HEK293 (cell line): ENCODE measurements at regions not wholly inside any gene's neighbourhood (a gene's known extent, or its start where the extent isn't known, plus 50 kb on each side); places are given as distances from the start of the nearest gene placed in this dataset.

Source experiments
- EGR2 ChIP-seq: fragments of 450-650 bp; formaldehyde crosslinking; IDR thresholded peaks from 2 replicates; pipeline ENCODE4 v1.5.1; 2016; ENCODE audit warnings: low read depth, missing biosample characterization, missing genetic modification characterization
- GLI2 ChIP-seq: fragments of 450-650 bp; formaldehyde crosslinking; IDR thresholded peaks from 2 replicates; pipeline ENCODE4; 2017; ENCODE audit warnings: missing biosample characterization, missing genetic modification characterization, low read depth, borderline replicate concordance
- KLF10 ChIP-seq: fragments of 450-650 bp; IDR thresholded peaks from 2 replicates; pipeline ENCODE4 v1.5.1; 2018; ENCODE audit warnings: missing biosample characterization, mild to moderate bottlenecking, missing genetic modification characterization
- KLF8 ChIP-seq: fragments of 450-650 bp; formaldehyde crosslinking; IDR thresholded peaks from 2 replicates; pipeline ENCODE4 v1.5.1; 2016; ENCODE audit warnings: missing biosample characterization, missing genetic modification characterization
- PRDM2 ChIP-seq: fragments of 450-650 bp; formaldehyde crosslinking; IDR thresholded peaks from 2 replicates; pipeline ENCODE4 v1.5.1; 2016; ENCODE audit warnings: missing biosample characterization, missing genetic modification characterization, borderline replicate concordance
- SP2 ChIP-seq: fragments of 450-650 bp; formaldehyde crosslinking; IDR thresholded peaks from 2 replicates; pipeline ENCODE4 v1.5.1; 2016; ENCODE audit warnings: missing biosample characterization, missing genetic modification characterization
- ZBTB11 ChIP-seq: fragments of 450-650 bp; formaldehyde crosslinking; conservative IDR thresholded peaks from 2 replicates; pipeline ENCODE4 v1.5.1; 2016; ENCODE audit warnings: low read depth, missing biosample characterization, missing genetic modification characterization
- ZFP69B ChIP-seq: fragments of 450-650 bp; formaldehyde crosslinking; IDR thresholded peaks from 2 replicates; pipeline ENCODE4 v1.5.1; 2016; ENCODE audit warnings: missing biosample characterization, missing genetic modification characterization
- ZNF121 ChIP-seq: fragments of 450-650 bp; formaldehyde crosslinking; IDR thresholded peaks from 2 replicates; pipeline ENCODE4 v1.5.1; 2016; ENCODE audit warnings: missing biosample characterization, missing genetic modification characterization
- ZNF341 ChIP-seq: fragments of 450-650 bp; formaldehyde crosslinking; IDR thresholded peaks from 2 replicates; pipeline ENCODE4; 2016; ENCODE audit warnings: low read depth, missing biosample characterization, missing genetic modification characterization
- ZNF513 ChIP-seq: fragments of 450-650 bp; IDR thresholded peaks from 2 replicates; pipeline ENCODE4 v1.5.1; 2018; ENCODE audit warnings: missing biosample characterization, missing genetic modification characterization
- ZNF561 ChIP-seq: fragments of 450-650 bp; IDR thresholded peaks from 2 replicates; pipeline ENCODE4 v1.5.1; 2018; ENCODE audit warnings: missing biosample characterization, missing genetic modification characterization, borderline replicate concordance
- ZNF623 ChIP-seq: fragments of 450-650 bp; formaldehyde crosslinking; IDR thresholded peaks from 2 replicates; pipeline ENCODE4 v1.5.1; 2016; ENCODE audit warnings: missing biosample characterization, missing genetic modification characterization
- ZSCAN5A ChIP-seq: fragments of 450-650 bp; formaldehyde crosslinking; IDR thresholded peaks from 2 replicates; pipeline ENCODE4 v1.5.1; 2016; ENCODE audit warnings: missing biosample characterization, missing genetic modification characterization
- TF ChIP-seq, protein P1 (sequence below): fragments of 450-650 bp; formaldehyde crosslinking; IDR thresholded peaks from 2 replicates; pipeline ENCODE4 v1.5.1; 2016; ENCODE audit warnings: missing biosample characterization, missing genetic modification characterization
- TF ChIP-seq, protein P2 (sequence below): fragments of 450-650 bp; formaldehyde crosslinking; IDR thresholded peaks from 2 replicates; pipeline ENCODE4 v1.5.1; 2016; ENCODE audit warnings: missing biosample characterization, missing genetic modification characterization
- TF ChIP-seq, protein P3 (sequence below): fragments of 450-650 bp; IDR thresholded peaks from 2 replicates; pipeline ENCODE4 v1.5.1; 2018; ENCODE audit warnings: missing biosample characterization, mild to moderate bottlenecking, missing genetic modification characterization

DNA sequence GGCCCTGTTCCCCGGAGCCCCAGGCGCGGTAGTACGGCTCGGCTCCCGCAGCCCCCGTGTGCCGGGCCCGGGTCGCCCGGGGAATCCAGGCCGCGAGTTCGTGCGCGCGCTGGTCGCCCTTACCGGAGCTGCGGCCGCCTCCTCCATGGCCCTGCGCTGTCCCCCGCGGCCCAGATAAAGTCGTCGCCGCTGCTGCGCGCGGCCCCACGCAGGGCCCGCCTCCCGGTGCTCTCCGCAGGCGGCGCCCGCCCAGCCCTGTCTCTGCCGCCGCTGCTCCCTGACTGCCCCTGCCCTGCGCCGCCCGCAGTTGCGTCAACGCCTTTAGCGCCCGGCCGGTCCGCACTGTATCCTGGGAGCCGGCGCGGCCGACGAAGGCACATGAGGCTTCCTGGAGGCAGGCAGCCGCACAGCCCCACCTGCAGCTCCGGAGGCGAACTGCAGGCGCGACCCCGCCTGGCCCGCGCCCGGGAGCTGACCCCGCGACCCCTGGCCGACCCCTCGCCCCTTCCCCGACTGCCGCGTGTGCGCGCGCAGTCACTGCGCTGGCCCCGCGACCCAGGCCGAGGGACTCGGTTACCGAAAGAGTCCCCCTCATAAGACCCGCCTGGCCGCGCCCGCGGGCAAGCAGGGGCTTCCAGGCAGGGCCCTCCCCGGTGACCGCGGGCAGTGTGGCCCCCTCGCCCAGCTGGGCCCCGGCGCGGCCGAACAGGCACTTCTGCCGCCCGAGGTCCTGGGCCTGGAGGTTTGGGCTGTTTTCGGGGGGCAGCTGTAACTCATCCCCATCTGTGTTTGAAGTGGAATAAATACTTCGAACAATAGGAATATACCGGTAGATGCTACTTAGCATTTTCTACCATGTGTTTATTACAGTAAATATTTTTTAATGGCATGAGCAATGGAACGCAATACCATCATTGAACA, 127.1 kb upstream of the ZNF746 start (continued):
- TF ChIP-seq ZBTB11 (tag by site-specific recombination) (peak; percentile 71), ZFP69B (tag by site-specific recombination) (peak; percentile 40; the same call in 1 of the 2 replicates), ZNF121 (tag by site-specific recombination) (no peak), ZNF623 (tag by site-specific recombination) (no peak), ZSCAN5A (tag by site-specific recombination) (0 out of 2 replicates have a peak, but pooled peaks have one; percentile 44), ZNF341 (tag by site-specific recombination) (peak; percentile 42), ZNF561 (tag by site-specific recombination) (peak; percentile 88), ZNF513 (tag by site-specific recombination) (peak; percentile 43; the same call in 1 of the 2 replicates), SP2 (peak; percentile 80), GLI2 (no peak), EGR2 (0 out of 2 replicates have a peak, but pooled peaks have one; percentile 16), PRDM2 (tag by site-specific recombination) (no peak), KLF8 (tag by site-specific recombination) (peak; percentile 91), KLF10 (tag by site-specific recombination) (peak; percentile 32; the same call in 1 of the 2 replicates)
- TF ChIP-seq, protein P1, sequence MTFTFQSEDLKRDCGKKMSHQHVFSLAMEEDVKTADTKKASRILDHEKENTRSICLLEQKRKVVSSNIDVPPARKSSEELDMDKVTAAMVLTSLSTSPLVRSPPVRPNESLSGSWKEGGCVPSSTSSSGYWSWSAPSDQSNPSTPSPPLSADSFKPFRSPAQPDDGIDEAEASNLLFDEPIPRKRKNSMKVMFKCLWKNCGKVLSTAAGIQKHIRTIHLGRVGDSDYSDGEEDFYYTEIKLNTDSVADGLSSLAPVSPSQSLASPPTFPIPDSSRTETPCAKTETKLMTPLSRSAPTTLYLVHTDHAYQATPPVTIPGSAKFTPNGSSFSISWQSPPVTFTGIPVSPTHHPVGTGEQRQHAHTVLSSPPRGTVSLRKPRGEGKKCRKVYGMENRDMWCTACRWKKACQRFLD, result peak; percentile 76; the same call in 1 of the 2 replicates
- TF ChIP-seq, protein P2, sequence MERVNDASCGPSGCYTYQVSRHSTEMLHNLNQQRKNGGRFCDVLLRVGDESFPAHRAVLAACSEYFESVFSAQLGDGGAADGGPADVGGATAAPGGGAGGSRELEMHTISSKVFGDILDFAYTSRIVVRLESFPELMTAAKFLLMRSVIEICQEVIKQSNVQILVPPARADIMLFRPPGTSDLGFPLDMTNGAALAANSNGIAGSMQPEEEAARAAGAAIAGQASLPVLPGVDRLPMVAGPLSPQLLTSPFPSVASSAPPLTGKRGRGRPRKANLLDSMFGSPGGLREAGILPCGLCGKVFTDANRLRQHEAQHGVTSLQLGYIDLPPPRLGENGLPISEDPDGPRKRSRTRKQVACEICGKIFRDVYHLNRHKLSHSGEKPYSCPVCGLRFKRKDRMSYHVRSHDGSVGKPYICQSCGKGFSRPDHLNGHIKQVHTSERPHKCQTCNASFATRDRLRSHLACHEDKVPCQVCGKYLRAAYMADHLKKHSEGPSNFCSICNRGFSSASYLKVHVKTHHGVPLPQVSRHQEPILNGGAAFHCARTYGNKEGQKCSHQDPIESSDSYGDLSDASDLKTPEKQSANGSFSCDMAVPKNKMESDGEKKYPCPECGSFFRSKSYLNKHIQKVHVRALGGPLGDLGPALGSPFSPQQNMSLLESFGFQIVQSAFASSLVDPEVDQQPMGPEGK (tag by site-specific recombination), result peak; percentile 91
- TF ChIP-seq, protein P3, sequence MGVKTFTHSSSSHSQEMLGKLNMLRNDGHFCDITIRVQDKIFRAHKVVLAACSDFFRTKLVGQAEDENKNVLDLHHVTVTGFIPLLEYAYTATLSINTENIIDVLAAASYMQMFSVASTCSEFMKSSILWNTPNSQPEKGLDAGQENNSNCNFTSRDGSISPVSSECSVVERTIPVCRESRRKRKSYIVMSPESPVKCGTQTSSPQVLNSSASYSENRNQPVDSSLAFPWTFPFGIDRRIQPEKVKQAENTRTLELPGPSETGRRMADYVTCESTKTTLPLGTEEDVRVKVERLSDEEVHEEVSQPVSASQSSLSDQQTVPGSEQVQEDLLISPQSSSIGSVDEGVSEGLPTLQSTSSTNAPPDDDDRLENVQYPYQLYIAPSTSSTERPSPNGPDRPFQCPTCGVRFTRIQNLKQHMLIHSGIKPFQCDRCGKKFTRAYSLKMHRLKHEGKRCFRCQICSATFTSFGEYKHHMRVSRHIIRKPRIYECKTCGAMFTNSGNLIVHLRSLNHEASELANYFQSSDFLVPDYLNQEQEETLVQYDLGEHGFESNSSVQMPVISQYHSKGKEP (tag by site-specific recombination), result peak; percentile 48; the same call in 1 of the 2 replicates
